Mesothelial cell of epicardium (in vitro differentiated cells): ENCODE measurements at regions not wholly inside any gene's neighbourhood (a gene's known extent, or its start where the extent isn't known, plus 50 kb on each side); places are given as distances from the start of the nearest gene placed in this dataset.

Experiments
- DNase-seq, 2 experiments: peaks; one replicate each; pipeline ENCODE4 v3.0.0; 2021; ENCODE audit warnings: low spot score in 2 of 2; ENCODE audit not compliant: unreplicated experiment in 2 of 2
- H3K27ac Mint-ChIP-seq: 2 replicates; pipeline ENCODE4 v1.8.0; 2021; ENCODE audit warnings: mixed read lengths
- H3K27me3 Mint-ChIP-seq: 2 replicates; pipeline ENCODE4 v1.8.0; 2021; ENCODE audit warnings: low read depth, mixed read lengths
- H3K36me3 Mint-ChIP-seq: 2 replicates; pipeline ENCODE4 v1.8.0; 2021; ENCODE audit warnings: mixed read lengths
- H3K4me1 Mint-ChIP-seq: 2 replicates; pipeline ENCODE4 v1.8.0; 2021; ENCODE audit warnings: mixed read lengths
- H3K4me3 Mint-ChIP-seq: 2 replicates; pipeline ENCODE4 v1.8.0; 2021; ENCODE audit warnings: mild to moderate bottlenecking, moderate library complexity, mixed read lengths
- H3K9me3 Mint-ChIP-seq: 2 replicates; pipeline ENCODE4 v1.8.0; 2021; ENCODE audit warnings: mixed read lengths
- TF ChIP-seq, protein P1 (sequence below): fragments of 200-600 bp; sonication (generic); IDR thresholded peaks from one replicate; pipeline ENCODE4 v1.5.0; 2021; ENCODE audit warnings: antibody characterized with exemption; ENCODE audit not compliant: unreplicated experiment

DNA sequence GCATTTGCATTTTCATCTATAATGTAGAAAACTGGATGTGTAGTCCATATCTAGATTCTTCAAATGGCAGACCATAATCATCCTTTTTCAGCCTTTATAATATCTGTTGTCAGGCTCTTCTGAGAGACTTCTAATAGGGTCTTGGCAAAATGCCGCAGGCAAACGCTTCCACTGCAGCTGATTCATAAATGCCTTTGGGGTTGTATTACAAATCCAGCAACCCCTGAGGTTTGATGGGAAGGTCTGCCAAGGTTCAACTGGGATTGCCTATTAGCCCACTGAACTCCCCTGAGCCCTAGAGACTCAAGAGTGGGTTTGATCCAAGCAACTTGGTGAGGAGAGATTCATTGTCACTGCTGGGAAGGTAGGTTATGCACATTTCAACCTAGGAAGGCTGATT is 365.2 kb upstream of the POU3F2 start:
- H3K4me1 Mint-ChIP-seq = peaks cover 5% of the 10 kb centered on the region
- H3K36me3 Mint-ChIP-seq = no peaks in the 10 kb centered on the region
- no peak overlapping the region for H3K27ac Mint-ChIP-seq
- no peak overlapping the region for H3K4me3 Mint-ChIP-seq
- no peaks in the 10 kb centered on the region for H3K27me3 Mint-ChIP-seq
- DNase-seq = no peak
- TF ChIP-seq, protein P1, sequence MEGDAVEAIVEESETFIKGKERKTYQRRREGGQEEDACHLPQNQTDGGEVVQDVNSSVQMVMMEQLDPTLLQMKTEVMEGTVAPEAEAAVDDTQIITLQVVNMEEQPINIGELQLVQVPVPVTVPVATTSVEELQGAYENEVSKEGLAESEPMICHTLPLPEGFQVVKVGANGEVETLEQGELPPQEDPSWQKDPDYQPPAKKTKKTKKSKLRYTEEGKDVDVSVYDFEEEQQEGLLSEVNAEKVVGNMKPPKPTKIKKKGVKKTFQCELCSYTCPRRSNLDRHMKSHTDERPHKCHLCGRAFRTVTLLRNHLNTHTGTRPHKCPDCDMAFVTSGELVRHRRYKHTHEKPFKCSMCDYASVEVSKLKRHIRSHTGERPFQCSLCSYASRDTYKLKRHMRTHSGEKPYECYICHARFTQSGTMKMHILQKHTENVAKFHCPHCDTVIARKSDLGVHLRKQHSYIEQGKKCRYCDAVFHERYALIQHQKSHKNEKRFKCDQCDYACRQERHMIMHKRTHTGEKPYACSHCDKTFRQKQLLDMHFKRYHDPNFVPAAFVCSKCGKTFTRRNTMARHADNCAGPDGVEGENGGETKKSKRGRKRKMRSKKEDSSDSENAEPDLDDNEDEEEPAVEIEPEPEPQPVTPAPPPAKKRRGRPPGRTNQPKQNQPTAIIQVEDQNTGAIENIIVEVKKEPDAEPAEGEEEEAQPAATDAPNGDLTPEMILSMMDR = no peak
- peaks cover 16% of the 10 kb centered on the region for H3K9me3 Mint-ChIP-seq

DNA sequence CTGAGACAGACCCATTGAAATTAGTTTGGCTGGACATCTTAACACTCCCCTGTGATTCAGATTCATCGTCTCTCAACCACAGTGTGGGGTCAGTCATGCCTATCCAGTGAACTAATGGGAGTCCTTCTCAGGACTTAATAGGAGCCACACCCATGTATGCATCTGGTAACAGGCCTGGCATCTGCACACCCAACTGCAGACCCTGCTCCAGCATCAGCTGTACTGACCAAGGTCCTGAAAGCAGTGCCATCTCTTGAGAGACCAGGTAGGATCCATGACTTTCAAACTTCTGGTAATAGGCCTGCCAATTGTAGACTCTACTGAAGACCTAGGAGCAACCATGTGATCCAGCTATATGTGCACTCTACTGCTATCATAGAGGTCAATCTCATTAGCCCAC is 363.6 kb upstream of the POU3F2 start:
- Mint-ChIP-seq H3K27ac (no peak overlapping the region), H3K36me3 (no peaks in the 10 kb centered on the region), H3K9me3 (peaks cover 16% of the 10 kb centered on the region), H3K4me3 (no peak overlapping the region), H3K4me1 (peaks cover 5% of the 10 kb centered on the region), H3K27me3 (no peaks in the 10 kb centered on the region)
- TF ChIP-seq, protein P1 = no peak
- no peak for DNase-seq

DNA sequence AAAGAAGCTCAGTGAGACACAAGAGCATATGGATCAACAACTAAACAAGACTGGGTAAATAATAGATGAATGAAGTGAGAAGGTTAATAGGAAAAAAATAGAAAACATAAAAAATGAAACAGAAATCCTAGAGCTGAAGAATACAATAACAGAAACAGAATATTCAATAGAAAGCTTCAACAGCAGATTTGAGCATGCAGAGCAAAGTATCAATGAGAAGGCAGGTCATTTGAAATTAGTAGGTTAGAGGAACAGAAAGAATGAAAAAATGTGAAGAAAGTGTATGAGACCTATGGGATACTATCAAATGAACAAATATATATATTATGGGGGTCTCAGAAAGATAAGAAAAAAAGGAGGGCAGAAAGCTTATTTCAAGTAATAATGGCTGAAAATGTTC is 362.9 kb upstream of the POU3F2 start:
- Mint-ChIP-seq H3K4me1 (peaks cover 5% of the 10 kb centered on the region), H3K27ac (no peak overlapping the region), H3K36me3 (no peaks in the 10 kb centered on the region), H3K4me3 (no peak overlapping the region), H3K9me3 (peaks cover 16% of the 10 kb centered on the region), H3K27me3 (no peaks in the 10 kb centered on the region)
- no peak for DNase-seq
- TF ChIP-seq, protein P1 = no peak

DNA sequence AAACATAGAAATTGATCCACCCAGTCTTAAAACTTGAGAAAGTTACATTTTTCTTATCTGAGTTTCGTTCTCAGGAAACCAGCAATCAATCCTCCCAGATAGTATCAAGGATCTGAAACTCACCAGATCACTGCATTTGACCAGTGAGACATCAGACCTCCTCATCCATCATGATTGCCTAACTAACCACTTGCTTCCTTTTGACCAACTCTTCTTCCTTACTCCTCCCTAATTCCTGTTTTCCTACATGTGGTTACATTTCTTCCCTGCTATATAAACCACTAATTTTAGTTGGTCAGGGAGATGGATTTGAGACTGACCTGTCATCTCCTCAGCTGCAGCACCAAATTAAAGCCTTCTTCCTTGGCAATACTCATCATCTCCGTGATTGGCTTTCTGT is 357.1 kb upstream of the POU3F2 start:
- no peak overlapping the region for H3K4me3 Mint-ChIP-seq
- no peak for DNase-seq
- no peaks in the 10 kb centered on the region for H3K36me3 Mint-ChIP-seq
- H3K4me1 Mint-ChIP-seq = no peaks in the 10 kb centered on the region
- TF ChIP-seq, protein P1 = no peak
- no peak overlapping the region for H3K27ac Mint-ChIP-seq
- H3K9me3 Mint-ChIP-seq = peaks cover 16% of the 10 kb centered on the region
- no peaks in the 10 kb centered on the region for H3K27me3 Mint-ChIP-seq

DNA sequence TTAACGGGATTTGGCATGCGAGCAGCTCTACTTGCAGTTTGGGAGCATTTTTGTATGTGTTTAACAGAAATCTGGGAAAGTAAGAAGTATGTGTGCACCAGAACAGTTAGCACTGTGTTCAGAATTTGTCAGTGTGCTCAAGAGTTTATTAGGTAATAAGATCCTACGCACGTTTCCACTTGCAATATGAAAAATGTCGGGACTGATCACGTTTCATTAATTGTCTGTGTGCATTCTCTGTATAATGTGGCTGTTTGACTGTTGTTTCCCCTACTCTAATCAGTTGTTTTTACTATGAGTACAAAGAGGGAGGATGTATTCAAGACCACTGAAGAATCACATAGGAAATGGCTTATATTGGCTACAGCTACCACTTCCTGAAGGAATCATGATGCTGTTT is 349.7 kb upstream of the POU3F2 start:
- H3K4me3 Mint-ChIP-seq = no peak overlapping the region
- TF ChIP-seq, protein P1 = no peak
- DNase-seq = no peak
- no peak overlapping the region for H3K27ac Mint-ChIP-seq
- H3K27me3 Mint-ChIP-seq = no peaks in the 10 kb centered on the region
- no peaks in the 10 kb centered on the region for H3K36me3 Mint-ChIP-seq
- no peaks in the 10 kb centered on the region for H3K4me1 Mint-ChIP-seq
- peaks cover 10% of the 10 kb centered on the region for H3K9me3 Mint-ChIP-seq

DNA sequence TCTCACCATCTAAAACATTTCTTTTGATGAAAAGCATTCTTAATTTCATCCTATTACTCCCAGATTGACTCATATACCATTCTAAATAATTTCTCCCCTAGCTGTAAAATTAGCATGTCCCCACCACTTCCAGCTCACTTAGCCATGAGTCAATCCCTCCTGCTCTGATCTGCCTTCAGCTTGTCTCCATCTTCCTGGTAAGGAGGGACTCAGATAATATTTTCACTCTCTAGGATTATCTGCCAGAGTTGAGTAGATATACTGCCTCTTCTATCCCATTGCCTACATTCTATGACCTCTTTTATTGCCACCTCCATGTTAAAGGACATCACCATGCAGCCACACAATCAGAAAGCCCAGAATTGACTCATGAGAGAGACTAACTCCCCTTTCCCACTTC is 348.8 kb upstream of the POU3F2 start:
- H3K4me1 Mint-ChIP-seq = no peaks in the 10 kb centered on the region
- no peak overlapping the region for H3K27ac Mint-ChIP-seq
- no peaks in the 10 kb centered on the region for H3K27me3 Mint-ChIP-seq
- no peaks in the 10 kb centered on the region for H3K36me3 Mint-ChIP-seq
- H3K9me3 Mint-ChIP-seq = peaks cover under 1% of the 10 kb centered on the region
- no peak for DNase-seq
- TF ChIP-seq, protein P1 = no peak
- H3K4me3 Mint-ChIP-seq = no peak overlapping the region
